ENCODE measurements at regions not wholly inside any gene's neighbourhood (a gene's known extent, or its start where the extent isn't known, plus 50 kb on each side); places are given as distances from the start of the nearest gene placed in this dataset.
"Not testable (repeated sequence)": the region's sequence is repeated elsewhere in the genome, so short reads cannot be mapped to it uniquely, and the experiment has no call there.

DNA sequence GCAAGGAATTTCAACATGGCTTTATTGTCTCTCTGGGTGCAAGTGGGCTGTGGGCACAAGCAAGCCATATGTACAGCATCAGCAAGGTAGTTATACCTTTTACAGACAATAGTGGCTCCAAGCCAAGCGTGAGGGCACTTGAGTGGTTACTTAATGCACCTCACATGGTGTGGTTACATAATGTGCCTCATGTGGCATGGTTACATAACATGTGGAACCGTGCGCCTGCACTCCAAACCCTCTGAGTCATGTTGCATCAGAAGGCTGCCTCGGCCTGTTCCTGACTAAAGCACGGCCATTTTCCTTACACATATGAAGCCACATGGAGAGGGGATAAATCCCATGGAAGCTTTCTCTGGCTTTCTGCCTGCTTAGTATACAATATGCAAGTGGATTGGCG is 150.9 kb downstream of the OSTF1 start:
- no peak for ATAC-seq
- TF ChIP-seq, protein P1, sequence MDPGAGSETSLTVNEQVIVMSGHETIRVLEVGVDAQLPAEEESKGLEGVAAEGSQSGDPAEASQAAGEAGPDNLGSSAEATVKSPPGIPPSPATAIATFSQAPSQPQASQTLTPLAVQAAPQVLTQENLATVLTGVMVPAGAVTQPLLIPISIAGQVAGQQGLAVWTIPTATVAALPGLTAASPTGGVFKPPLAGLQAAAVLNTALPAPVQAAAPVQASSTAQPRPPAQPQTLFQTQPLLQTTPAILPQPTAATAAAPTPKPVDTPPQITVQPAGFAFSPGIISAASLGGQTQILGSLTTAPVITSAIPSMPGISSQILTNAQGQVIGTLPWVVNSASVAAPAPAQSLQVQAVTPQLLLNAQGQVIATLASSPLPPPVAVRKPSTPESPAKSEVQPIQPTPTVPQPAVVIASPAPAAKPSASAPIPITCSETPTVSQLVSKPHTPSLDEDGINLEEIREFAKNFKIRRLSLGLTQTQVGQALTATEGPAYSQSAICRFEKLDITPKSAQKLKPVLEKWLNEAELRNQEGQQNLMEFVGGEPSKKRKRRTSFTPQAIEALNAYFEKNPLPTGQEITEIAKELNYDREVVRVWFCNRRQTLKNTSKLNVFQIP (CRISPR knock-in tag; IDR thresholded peaks at IDR 0.05; ENCODE audit: borderline replicate concordance, low read depth): no peak

DNA sequence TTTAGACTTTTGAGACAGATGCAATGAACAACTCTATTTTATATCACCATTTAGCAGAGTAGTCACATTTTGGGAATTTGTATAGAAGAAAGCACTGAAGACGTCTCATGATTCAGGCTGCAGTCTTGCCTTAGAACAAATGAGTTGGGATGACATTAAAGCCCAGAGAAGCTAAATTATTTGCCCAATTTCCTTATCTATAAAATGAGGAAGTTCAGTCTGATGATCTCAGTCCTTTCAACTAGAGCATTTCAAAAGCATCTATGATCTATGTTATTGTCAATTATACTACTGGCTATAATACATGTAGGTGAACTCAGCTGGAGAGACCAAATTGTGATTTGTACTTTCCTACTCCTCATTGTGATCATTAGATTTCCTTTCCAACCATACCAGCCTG is 154.1 kb downstream of the OSTF1 start:
- no peak for ATAC-seq
- TF ChIP-seq ZNF70 (CRISPR knock-in tag; IDR thresholded peaks at IDR 0.05): no peak
- no peak for TF ChIP-seq TOX (CRISPR knock-in tag; IDR thresholded peaks at IDR 0.05; ENCODE audit: borderline replicate concordance)

DNA sequence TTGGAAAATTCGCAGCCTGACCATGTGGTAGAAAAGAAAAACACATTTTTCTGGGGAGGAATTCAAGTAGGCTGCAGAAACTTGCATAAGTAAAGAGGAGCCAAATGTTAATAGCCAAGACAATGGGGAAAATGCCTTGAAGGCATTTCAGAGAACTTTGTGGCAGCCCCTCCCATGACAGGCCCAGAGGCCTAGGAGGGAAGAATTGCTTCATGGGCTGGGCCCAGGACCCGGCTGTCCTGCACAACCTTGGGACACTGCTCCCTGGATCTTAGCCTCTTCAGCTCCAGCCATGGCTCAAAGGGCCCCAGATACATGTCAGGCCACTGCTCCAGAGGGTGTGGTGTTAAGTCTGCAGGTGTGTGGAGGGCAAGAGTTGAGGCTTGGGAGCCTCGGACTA is 158.6 kb downstream of the OSTF1 start:
- ATAC-seq: no peak
- no peak for TF ChIP-seq ZC3H10 (CRISPR knock-in tag; IDR thresholded peaks at IDR 0.05)
- TF ChIP-seq, protein P2, sequence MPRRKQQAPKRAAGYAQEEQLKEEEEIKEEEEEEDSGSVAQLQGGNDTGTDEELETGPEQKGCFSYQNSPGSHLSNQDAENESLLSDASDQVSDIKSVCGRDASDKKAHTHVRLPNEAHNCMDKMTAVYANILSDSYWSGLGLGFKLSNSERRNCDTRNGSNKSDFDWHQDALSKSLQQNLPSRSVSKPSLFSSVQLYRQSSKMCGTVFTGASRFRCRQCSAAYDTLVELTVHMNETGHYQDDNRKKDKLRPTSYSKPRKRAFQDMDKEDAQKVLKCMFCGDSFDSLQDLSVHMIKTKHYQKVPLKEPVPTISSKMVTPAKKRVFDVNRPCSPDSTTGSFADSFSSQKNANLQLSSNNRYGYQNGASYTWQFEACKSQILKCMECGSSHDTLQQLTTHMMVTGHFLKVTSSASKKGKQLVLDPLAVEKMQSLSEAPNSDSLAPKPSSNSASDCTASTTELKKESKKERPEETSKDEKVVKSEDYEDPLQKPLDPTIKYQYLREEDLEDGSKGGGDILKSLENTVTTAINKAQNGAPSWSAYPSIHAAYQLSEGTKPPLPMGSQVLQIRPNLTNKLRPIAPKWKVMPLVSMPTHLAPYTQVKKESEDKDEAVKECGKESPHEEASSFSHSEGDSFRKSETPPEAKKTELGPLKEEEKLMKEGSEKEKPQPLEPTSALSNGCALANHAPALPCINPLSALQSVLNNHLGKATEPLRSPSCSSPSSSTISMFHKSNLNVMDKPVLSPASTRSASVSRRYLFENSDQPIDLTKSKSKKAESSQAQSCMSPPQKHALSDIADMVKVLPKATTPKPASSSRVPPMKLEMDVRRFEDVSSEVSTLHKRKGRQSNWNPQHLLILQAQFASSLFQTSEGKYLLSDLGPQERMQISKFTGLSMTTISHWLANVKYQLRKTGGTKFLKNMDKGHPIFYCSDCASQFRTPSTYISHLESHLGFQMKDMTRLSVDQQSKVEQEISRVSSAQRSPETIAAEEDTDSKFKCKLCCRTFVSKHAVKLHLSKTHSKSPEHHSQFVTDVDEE (CRISPR knock-in tag; IDR thresholded peaks at IDR 0.05): no peak
- TF ChIP-seq ZNF70 (CRISPR knock-in tag; IDR thresholded peaks at IDR 0.05): no peak
- TF ChIP-seq ARNTL (CRISPR knock-in tag; IDR thresholded peaks at IDR 0.05; ENCODE audit: borderline replicate concordance, low read depth): no peak

DNA sequence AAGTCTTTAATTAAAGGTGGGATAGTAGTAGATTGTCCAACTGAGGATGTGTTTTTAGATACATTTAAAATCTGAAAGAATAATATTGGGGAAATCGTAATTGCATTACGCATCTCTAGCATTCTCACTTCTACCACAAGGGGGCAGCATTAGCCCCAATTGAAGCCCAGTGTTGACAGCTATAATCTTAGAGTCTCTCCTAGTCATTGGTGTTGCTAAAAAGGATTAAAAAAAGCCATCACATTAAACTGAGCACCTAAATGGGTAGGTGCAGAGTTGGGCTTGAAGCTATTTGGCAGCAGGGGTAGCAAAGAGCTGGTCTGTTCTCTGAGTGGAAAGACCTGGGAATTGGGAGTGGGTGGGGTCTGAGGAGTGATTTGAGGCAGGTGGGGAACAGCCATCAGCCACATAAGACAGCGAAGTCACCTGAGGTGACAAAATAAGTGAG is 177.2 kb downstream of the OSTF1 start:
- no peak for TF ChIP-seq ISL1 (CRISPR knock-in tag; IDR thresholded peaks at IDR 0.05)
- no peak for TF ChIP-seq BACH2 (CRISPR knock-in tag; IDR thresholded peaks at IDR 0.05; ENCODE audit: borderline replicate concordance)
- no peak for TF ChIP-seq GLIS3 (CRISPR knock-in tag; IDR thresholded peaks at IDR 0.05)
- no peak for TF ChIP-seq ZFP30 (CRISPR knock-in tag; IDR thresholded peaks at IDR 0.05)
- TF ChIP-seq ZNF565 (CRISPR knock-in tag; conservative IDR thresholded peaks at IDR 0.05; ENCODE audit: low read depth): no peak
- no peak for TF ChIP-seq TCF4 (CRISPR knock-in tag; IDR thresholded peaks at IDR 0.05; ENCODE audit: borderline replicate concordance)
- no peak for TF ChIP-seq OSR1 (CRISPR knock-in tag; IDR thresholded peaks at IDR 0.05)
- TF ChIP-seq, protein P3, sequence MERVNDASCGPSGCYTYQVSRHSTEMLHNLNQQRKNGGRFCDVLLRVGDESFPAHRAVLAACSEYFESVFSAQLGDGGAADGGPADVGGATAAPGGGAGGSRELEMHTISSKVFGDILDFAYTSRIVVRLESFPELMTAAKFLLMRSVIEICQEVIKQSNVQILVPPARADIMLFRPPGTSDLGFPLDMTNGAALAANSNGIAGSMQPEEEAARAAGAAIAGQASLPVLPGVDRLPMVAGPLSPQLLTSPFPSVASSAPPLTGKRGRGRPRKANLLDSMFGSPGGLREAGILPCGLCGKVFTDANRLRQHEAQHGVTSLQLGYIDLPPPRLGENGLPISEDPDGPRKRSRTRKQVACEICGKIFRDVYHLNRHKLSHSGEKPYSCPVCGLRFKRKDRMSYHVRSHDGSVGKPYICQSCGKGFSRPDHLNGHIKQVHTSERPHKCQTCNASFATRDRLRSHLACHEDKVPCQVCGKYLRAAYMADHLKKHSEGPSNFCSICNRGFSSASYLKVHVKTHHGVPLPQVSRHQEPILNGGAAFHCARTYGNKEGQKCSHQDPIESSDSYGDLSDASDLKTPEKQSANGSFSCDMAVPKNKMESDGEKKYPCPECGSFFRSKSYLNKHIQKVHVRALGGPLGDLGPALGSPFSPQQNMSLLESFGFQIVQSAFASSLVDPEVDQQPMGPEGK (CRISPR knock-in tag; IDR thresholded peaks at IDR 0.05; ENCODE audit: borderline replicate concordance): no peak
- TF ChIP-seq ZC3H10 (CRISPR knock-in tag; IDR thresholded peaks at IDR 0.05): no peak
- TF ChIP-seq, protein P1 (CRISPR knock-in tag; IDR thresholded peaks at IDR 0.05; ENCODE audit: borderline replicate concordance, low read depth): no peak
- peak; percentile 73; the same call in 2 of the 3 replicates for ATAC-seq

DNA sequence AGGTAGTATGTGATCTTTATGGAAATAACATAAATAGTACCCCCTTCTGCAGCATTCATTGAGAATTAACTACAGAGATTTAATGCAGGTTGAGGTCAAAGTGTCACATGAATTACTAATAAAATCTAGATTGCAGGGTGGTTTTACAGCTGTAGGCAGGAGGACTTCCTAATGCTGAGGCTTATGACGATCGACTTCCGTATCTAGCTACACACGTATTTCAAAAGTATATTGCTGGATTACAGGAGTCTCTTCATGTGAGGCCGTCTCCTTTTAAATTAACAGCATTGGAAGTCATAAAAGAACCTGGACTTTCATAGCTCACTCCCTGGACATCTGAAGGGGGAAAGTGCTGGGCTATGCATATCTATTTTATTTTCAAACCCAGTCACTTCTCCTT is 180.9 kb downstream of the OSTF1 start:
- ATAC-seq: no peak
- TF ChIP-seq PPARA (CRISPR knock-in tag; IDR thresholded peaks at IDR 0.05; ENCODE audit: borderline replicate concordance) (no peak), BACH2 (CRISPR knock-in tag; IDR thresholded peaks at IDR 0.05; ENCODE audit: borderline replicate concordance) (no peak), GLIS3 (CRISPR knock-in tag; IDR thresholded peaks at IDR 0.05) (no peak), ZFP3 (CRISPR knock-in tag; IDR thresholded peaks at IDR 0.05) (no peak), RARB (CRISPR knock-in tag; IDR thresholded peaks at IDR 0.05) (no peak), ESRRG (CRISPR knock-in tag; IDR thresholded peaks at IDR 0.05) (no peak), ARNTL (CRISPR knock-in tag; IDR thresholded peaks at IDR 0.05; ENCODE audit: borderline replicate concordance, low read depth) (no peak), ZC3H10 (CRISPR knock-in tag; IDR thresholded peaks at IDR 0.05) (no peak), ZFP30 (CRISPR knock-in tag; IDR thresholded peaks at IDR 0.05) (no peak), ZNF8 (CRISPR knock-in tag; IDR thresholded peaks at IDR 0.05) (no peak), ZNF70 (CRISPR knock-in tag; IDR thresholded peaks at IDR 0.05) (no peak), ZNF565 (CRISPR knock-in tag; conservative IDR thresholded peaks at IDR 0.05; ENCODE audit: low read depth) (no peak), TCF4 (CRISPR knock-in tag; IDR thresholded peaks at IDR 0.05; ENCODE audit: borderline replicate concordance) (no peak), TOX (CRISPR knock-in tag; IDR thresholded peaks at IDR 0.05; ENCODE audit: borderline replicate concordance) (no peak)
- TF ChIP-seq, protein P2 (CRISPR knock-in tag; IDR thresholded peaks at IDR 0.05): no peak
- TF ChIP-seq, protein P1 (CRISPR knock-in tag; IDR thresholded peaks at IDR 0.05; ENCODE audit: borderline replicate concordance, low read depth): no peak

DNA sequence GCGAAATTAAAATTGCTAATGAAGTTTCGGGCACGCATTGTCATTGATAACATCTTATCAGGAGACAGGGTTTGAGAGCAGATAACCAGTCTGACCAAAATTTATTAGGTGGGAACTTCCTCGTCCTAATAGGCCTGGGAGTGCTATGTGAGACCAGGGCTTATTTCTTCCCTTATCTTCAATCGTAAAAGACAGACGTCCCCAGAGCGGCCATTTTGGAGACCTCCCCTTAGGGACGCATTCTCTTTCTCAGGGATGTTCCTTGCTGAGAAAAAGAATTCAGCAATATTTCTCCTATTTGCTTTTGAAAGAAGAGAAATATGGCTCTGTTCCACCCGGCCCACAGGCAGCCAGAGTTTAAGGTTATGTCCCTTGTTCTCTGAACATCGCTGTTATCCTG is 184.7 kb downstream of the OSTF1 start:
- not testable (repeated sequence) for ATAC-seq

Data from SK-N-SH treated with all-trans-retinoic acid at 6 μM for 48 hours (cell line).